K562 (cell line): ENCODE measurements at regions not wholly inside any gene's neighbourhood (a gene's known extent, or its start where the extent isn't known, plus 50 kb on each side); places are given as distances from the start of the nearest gene placed in this dataset.

Experiments used
- ARNT ChIP-seq, 2 experiments: fragments of 450-650 bp; IDR thresholded peaks; 2 replicates each; pipeline ENCODE4 v1.6.1; 2016; ENCODE audit warnings: mild to moderate bottlenecking in 1 of 2
- CTCF ChIP-seq, 3 experiments: IDR thresholded peaks in 2 of 3; conservative IDR thresholded peaks in 1 of 3; 2 replicates each; pipeline ENCODE4 v1.5.1; 2011 to 2012; ENCODE audit warnings: low read length in 3 of 3, mild to moderate bottlenecking in 3 of 3, control low read depth in 2 of 3, improper control_type of control experiment in 1 of 3, inconsistent platforms in 1 of 3, low read depth in 1 of 3, mixed read lengths in 1 of 3, moderate library complexity in 1 of 3; ENCODE audit not compliant: insufficient read depth in 2 of 3
- ELF2 ChIP-seq: fragments of 250-450 bp; sonication (Bioruptor Pico); IDR thresholded peaks from 2 replicates; pipeline ENCODE4 v1.5.0; 2021; ENCODE audit warnings: mild to moderate bottlenecking
- EP300 ChIP-seq: IDR thresholded peaks from 2 replicates; pipeline ENCODE4 v1.6.1; 2012; ENCODE audit warnings: low read length, improper control_type of control experiment
- MCM7 ChIP-seq, 2 experiments: fragments of 450-650 bp; IDR thresholded peaks; 2 replicates each; pipeline ENCODE4 v1.6.1; 2016 to 2018
- NFE2 ChIP-seq: IDR thresholded peaks from 2 replicates; pipeline ENCODE4 v1.6.1; 2014; ENCODE audit warnings: antibody characterized with exemption, low read depth
- PHB2 ChIP-seq: fragments of 450-650 bp; IDR thresholded peaks from 2 replicates; pipeline ENCODE4 v1.6.1; 2017; ENCODE audit warnings: low read depth
- POLR2A ChIP-seq: fragments of 450-650 bp; conservative IDR thresholded peaks from 2 replicates; pipeline ENCODE4 v1.6.1; 2016
- RBM22 ChIP-seq: fragments of 200-400 bp; formaldehyde crosslinking; IDR thresholded peaks from 2 replicates; pipeline ENCODE4 v1.6.1; 2018; ENCODE audit warnings: low read length, low read depth; ENCODE audit not compliant: poor library complexity, severe bottlenecking
- ZNF24 ChIP-seq: fragments of 450-650 bp; IDR thresholded peaks from 2 replicates; pipeline ENCODE4 v1.6.1; 2016
- ZNF253 ChIP-seq: fragments of 250-450 bp; sonication (Bioruptor Pico); conservative IDR thresholded peaks from 2 replicates; pipeline ENCODE4 v1.6.1; 2021; ENCODE audit warnings: mild to moderate bottlenecking
- TF ChIP-seq, protein P1 (sequence below): sonication (generic); formaldehyde crosslinking; IDR thresholded peaks from 2 replicates; pipeline ENCODE4 v1.8.1; 2023; ENCODE audit warnings: mild to moderate bottlenecking, missing genetic modification reagents
- TF ChIP-seq, protein P2 (sequence below): sonication (generic); formaldehyde crosslinking; IDR thresholded peaks from 2 replicates; pipeline ENCODE4 v1.8.0; 2023; ENCODE audit warnings: mild to moderate bottlenecking, missing genetic modification reagents

DNA sequence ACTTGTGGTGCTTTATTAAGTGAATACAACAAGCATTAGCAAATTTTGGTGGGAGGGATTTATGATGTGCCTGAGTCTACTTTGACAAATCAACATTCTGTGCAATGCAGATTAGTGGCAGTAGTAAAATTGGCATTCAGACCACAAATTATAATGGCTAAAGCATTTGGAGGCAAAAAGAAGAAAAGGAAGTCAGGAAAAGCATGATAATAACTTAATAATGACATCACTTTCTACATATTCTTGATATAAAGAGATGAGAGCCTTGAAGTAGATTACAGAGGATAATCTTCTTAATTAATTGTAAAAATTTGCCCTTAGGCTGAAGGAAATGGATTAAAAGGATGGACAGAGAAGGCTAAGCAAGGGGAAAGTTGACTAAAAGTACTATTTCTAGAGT lies 126.0 kb downstream of the SLC6A15 start:
- TF ChIP-seq PHB2 (no peak), NFE2 (no peak), ELF2 (CRISPR knock-in tag) (no peak), ARNT (IDR thresholded peaks at IDR 0.05) (no peak), RBM22 (no peak), POLR2A (no peak), EP300 (no peak), ZNF253 (CRISPR knock-in tag) (no peak), ZNF24 (no peak), MCM7 (IDR thresholded peaks at IDR 0.05) (no peak), CTCF (IDR thresholded peaks at IDR 0.05 in 2 of 3, conservative IDR thresholded peaks at IDR 0.05 in 1 of 3; ENCODE audit: insufficient read depth in 2 of 3, low read depth in 1 of 3, low read length in 3 of 3) (no peak)
- TF ChIP-seq, protein P1, sequence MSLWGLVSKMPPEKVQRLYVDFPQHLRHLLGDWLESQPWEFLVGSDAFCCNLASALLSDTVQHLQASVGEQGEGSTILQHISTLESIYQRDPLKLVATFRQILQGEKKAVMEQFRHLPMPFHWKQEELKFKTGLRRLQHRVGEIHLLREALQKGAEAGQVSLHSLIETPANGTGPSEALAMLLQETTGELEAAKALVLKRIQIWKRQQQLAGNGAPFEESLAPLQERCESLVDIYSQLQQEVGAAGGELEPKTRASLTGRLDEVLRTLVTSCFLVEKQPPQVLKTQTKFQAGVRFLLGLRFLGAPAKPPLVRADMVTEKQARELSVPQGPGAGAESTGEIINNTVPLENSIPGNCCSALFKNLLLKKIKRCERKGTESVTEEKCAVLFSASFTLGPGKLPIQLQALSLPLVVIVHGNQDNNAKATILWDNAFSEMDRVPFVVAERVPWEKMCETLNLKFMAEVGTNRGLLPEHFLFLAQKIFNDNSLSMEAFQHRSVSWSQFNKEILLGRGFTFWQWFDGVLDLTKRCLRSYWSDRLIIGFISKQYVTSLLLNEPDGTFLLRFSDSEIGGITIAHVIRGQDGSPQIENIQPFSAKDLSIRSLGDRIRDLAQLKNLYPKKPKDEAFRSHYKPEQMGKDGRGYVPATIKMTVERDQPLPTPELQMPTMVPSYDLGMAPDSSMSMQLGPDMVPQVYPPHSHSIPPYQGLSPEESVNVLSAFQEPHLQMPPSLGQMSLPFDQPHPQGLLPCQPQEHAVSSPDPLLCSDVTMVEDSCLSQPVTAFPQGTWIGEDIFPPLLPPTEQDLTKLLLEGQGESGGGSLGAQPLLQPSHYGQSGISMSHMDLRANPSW (CRISPR knock-in tag), result no peak
- TF ChIP-seq, protein P2, sequence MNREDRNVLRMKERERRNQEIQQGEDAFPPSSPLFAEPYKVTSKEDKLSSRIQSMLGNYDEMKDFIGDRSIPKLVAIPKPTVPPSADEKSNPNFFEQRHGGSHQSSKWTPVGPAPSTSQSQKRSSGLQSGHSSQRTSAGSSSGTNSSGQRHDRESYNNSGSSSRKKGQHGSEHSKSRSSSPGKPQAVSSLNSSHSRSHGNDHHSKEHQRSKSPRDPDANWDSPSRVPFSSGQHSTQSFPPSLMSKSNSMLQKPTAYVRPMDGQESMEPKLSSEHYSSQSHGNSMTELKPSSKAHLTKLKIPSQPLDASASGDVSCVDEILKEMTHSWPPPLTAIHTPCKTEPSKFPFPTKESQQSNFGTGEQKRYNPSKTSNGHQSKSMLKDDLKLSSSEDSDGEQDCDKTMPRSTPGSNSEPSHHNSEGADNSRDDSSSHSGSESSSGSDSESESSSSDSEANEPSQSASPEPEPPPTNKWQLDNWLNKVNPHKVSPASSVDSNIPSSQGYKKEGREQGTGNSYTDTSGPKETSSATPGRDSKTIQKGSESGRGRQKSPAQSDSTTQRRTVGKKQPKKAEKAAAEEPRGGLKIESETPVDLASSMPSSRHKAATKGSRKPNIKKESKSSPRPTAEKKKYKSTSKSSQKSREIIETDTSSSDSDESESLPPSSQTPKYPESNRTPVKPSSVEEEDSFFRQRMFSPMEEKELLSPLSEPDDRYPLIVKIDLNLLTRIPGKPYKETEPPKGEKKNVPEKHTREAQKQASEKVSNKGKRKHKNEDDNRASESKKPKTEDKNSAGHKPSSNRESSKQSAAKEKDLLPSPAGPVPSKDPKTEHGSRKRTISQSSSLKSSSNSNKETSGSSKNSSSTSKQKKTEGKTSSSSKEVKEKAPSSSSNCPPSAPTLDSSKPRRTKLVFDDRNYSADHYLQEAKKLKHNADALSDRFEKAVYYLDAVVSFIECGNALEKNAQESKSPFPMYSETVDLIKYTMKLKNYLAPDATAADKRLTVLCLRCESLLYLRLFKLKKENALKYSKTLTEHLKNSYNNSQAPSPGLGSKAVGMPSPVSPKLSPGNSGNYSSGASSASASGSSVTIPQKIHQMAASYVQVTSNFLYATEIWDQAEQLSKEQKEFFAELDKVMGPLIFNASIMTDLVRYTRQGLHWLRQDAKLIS (CRISPR knock-in tag), result no peak
